GM18502 (cell line): ENCODE measurements at regions not wholly inside any gene's neighbourhood (a gene's known extent, or its start where the extent isn't known, plus 50 kb on each side); places are given as distances from the start of the nearest gene placed in this dataset.

ENCODE experiments used
- ATAC-seq: cut with Tn5 transposase; IDR thresholded peaks from one replicate; pipeline ENCODE4 v1.9.1; 2021; ENCODE audit warnings: mild to moderate bottlenecking; ENCODE audit not compliant: unreplicated experiment, poor library complexity

DNA sequence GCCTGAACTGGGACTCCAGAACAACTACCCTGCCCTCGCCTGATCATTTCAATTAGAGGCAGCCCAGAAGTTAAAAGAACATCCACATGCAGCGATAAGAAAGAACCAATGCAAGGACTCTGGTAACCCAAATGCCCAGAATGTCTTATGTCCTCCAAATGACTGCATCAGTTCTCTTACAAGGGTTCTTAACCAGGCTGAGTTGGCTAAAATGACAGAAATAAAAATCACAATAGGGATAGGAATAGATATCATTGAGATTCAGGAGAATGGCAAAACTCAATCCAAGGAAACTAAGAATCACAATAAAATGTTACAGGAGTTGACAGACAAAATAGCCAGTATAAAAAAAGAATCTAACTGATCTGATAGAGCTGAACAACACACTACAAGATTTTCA is 80.1 kb upstream of the PTGFR start:
- ATAC-seq = no peak

- ATAC-seq = no peak
These were observed 79.1 kb upstream of the PTGFR start for GRCh38 chr1:78411707-78412106.

DNA sequence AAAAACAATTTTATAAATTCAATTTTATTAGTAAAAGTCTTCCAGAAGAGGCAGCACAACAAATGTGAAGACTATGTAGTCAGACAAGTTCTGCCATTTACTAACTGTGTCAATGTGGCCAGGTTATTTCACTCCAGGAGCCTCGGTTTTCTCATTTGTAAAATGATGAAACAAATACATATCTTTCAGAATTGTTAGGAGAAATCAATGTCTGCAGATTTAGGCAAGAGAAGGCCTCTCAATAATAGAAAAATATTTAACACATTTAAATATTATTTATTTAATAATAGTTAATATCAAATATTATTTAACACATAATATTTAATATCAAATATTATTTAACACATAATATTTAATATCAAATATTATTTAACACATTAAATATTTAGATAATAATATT is 75.6 kb upstream of the PTGFR start:
- no peak for ATAC-seq

GRCh38 chr1:78419309-78419708 is 71.5 kb upstream of the PTGFR start:
- ATAC-seq = no peak

DNA sequence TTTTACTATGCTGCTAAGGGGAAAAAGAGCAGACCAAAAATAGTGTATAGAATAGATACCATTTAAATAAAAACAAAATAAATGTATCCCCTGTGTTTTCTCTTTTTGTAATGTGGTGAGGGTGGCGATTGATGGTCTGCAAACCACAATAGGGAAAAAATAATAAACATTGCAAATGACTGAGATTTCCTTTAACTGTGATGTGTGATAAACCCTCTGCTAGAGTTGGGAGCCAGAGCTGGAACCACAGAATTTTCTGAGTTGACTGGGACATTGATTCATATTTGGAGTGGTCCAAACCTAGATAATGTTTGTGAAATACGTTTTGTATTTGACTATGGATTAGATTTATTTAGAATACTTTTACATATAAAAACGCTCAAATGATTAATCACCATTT is 70.6 kb upstream of the PTGFR start:
- ATAC-seq = no peak

DNA sequence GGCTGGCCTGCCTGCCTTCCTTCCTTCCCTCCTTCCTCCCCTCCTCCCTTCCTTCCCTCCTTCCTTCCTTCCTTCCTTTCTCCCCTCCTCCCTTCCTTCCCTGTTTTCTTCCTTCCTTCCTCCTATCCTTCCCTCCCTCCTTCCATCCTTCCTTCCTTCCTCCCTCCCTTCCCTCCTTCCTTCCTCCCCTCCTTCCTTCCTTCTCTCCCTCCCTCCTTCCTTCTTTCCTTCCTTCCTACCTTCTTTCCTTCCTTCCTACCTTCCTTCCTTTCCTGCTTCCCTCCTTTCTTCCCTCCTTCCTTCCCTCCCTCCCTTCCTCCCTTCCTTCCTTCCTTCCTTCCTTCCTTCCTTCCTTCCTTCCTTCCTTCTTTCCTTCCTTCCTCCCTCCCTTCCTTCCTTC is 70.1 kb upstream of the PTGFR start:
- ATAC-seq = no peak

DNA sequence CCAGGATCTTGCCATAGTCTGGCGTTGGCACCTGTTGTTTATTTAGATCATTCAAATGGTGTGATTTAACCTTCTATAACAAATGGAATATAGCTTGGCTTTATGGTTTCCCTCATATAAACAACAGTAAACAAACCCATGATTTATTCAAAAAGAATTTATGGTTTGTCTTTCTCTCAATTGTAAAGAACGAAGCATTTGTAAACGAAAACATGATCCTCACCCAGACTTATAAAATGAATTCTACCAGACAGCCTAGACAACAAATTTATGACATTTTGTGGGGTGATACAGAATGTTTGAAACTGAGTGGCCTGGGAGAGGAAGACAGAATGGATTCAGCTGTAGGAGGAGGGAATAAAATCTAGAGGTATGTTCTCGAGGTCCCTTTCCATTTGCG is 66.1 kb upstream of the PTGFR start:
- ATAC-seq = no peak

DNA sequence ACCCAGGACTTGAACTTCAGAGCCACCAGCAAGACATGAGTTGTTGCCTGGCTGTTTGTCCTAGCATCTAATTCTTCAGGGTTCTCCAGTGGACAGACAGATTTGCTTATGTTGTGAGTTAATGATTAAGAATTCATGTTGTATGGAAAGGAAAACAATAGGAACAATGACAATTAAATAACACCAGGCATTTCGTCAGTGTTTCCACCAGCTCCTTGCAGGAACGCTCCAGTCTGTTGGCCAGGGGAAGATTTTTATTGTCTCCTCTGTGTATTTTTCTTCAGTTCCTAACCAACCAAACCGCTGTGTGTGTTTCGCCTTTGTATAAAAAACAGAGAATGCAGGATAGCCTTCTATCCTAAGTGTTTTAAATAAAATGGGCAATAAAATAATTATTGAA is 64.4 kb upstream of the PTGFR start:
- ATAC-seq = no peak

- ATAC-seq = no peak
These were observed 63.3 kb upstream of the PTGFR start for GRCh38 chr1:78427506-78427905.

DNA sequence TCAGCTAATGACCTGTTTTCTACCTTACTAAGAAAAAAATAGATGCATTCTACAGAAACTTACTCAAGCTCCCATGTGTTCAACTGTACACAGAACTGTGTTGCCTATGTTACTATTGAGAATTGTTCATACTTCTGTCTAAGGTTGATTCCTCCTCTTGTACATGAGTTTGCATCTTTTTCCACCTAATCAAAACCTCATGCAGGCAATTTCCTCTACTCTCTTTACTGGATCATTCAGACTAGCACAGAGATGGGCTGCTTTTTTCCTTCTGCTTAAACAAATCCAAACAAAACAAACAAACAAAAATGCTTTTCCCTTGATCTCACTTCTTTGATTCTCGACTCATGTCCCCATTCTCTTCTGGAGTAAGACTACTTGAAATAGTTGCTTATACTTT is 58.8 kb upstream of the PTGFR start:
- no peak for ATAC-seq

GRCh38 chr1:78434351-78434750 is 56.4 kb upstream of the PTGFR start:
- ATAC-seq = no peak

DNA sequence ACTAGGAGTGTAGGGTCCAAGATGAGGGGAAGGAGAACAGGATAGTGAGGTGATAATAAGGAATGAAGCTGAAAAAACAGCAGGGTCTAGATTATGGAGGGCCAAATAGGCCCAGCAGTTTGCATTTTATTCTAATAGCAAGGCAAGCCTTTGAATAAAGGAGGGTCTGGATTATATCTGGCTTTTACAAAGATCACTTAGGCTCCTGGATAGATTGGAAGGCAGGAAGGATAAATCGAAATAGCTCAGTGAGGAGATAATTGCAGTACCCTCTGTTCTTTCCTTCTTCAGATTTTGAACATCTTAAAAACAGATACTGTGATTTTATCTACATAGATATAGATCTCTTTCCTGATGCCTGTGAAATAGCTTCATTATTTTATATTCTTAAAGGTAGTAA is 53.8 kb upstream of the PTGFR start:
- no peak for ATAC-seq

GRCh38 chr1:78437396-78437795 is 53.4 kb upstream of the PTGFR start:
- ATAC-seq = no peak

DNA sequence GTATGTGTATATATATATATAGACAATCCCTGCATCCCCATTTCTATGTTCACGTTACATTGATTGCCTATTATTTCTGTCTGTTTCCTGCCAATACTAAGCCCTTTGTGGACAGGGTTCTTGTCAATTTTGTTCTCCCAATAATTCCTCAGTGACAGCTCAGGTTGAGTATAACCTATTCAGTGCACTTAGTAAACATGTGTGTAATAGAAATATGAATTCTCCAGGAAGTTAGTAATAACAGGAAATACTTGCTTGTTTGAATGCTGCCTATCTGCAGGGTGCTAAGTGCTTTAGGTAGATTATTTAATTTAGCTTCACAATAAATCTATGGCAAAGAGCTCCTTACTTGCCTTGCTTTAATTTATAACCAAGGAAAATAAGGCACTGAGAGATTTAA is 52.8 kb upstream of the PTGFR start:
- ATAC-seq = no peak

- ATAC-seq = no peak
These were observed 50.4 kb upstream of the PTGFR start for GRCh38 chr1:78440381-78440793.
